ENCODE measurements at regions not wholly inside any gene's neighbourhood (a gene's known extent, or its start where the extent isn't known, plus 50 kb on each side); places are given as distances from the start of the nearest gene placed in this dataset.

DNA sequence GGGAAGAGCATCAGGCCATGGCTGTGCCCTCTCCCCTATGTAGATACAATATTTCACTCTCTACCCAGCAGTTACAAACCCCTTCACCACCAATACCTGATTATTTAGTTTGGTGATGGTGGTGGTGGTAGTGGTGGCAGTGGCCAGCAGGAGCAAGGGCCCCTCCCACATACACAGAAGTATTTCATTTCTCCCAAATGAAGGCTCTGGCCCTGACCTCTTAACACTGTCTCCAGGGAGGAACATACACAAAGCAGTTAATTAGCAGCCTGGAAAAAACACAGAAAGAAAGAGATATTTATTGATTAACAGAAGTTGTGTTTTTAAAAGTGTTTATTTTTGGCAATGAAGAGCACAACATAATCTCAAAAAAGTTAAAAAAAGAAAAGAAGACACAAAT is 212.7 kb upstream of the SAMSN1 start:
- Histone ChIP-seq H3K36me3 (no peaks in the 10 kb centered on the region), H3K27ac (no peak overlapping the region), H3K4me3 (replicated peaks in 1 of 3) (no peak overlapping the region), H3K4me1 (no peaks in the 10 kb centered on the region), H3K27me3 (no peaks in the 10 kb centered on the region), H3K9me3 (no peaks in the 10 kb centered on the region)
- TF ChIP-seq, protein P1, sequence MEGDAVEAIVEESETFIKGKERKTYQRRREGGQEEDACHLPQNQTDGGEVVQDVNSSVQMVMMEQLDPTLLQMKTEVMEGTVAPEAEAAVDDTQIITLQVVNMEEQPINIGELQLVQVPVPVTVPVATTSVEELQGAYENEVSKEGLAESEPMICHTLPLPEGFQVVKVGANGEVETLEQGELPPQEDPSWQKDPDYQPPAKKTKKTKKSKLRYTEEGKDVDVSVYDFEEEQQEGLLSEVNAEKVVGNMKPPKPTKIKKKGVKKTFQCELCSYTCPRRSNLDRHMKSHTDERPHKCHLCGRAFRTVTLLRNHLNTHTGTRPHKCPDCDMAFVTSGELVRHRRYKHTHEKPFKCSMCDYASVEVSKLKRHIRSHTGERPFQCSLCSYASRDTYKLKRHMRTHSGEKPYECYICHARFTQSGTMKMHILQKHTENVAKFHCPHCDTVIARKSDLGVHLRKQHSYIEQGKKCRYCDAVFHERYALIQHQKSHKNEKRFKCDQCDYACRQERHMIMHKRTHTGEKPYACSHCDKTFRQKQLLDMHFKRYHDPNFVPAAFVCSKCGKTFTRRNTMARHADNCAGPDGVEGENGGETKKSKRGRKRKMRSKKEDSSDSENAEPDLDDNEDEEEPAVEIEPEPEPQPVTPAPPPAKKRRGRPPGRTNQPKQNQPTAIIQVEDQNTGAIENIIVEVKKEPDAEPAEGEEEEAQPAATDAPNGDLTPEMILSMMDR (IDR thresholded peaks at IDR 0.05) = no peak
- TF ChIP-seq POLR2A (IDR thresholded peaks at IDR 0.05) = no peak
- intact Hi-C loops (cut with DNase I) = no loop called here
- no peak for DNase-seq

DNA sequence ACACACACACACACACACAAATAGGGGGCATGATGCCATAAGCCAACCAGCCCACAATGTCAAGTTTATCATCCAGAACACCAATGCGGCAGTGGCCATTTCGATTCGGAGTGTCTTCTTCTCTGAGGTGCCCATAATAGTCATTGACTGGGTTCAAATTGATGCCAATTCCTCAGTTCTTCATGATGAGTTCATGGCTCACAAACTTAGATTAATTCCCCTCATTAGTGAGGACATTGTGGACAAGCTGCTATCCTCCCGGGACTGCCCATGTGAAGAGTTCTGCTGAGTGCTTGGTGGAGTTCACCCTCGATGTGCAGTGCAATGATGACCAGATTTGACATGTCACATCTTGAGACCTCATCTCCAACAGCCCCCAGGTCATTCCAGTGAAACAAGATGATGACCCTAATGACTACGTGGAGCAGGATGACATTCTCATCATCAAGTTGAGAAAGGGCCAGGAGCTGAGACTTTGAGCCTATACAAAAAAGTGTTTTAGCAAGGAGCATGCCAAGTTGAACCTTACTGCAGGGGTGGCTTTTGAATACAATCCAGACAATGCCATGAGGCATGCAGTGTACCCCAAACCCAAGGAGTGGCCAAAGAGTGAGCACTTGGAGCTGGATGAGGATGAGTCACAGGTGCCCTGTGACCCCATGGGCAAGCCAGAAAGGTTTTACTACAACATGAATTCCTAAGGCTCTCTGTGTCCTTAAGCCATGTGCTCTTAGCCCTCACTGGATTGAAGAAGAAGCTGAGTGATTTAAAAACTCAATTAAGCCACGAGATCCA is 211.6 kb upstream of the SAMSN1 start:
- no peak for DNase-seq
- H3K36me3 ChIP-seq = no peaks in the 10 kb centered on the region
- no peaks in the 10 kb centered on the region for H3K9me3 ChIP-seq
- no peak for TF ChIP-seq POLR2A (IDR thresholded peaks at IDR 0.05)
- WGBS, 2 donors = 85 to 90% methylated on average over 7 of the region's 7 CpGs
- no peak overlapping the region for H3K4me3 ChIP-seq (replicated peaks in 1 of 3)
- intact Hi-C loops (cut with DNase I) = no loop called here
- H3K27me3 ChIP-seq = no peaks in the 10 kb centered on the region
- no peak overlapping the region for H3K27ac ChIP-seq
- H3K4me1 ChIP-seq = no peaks in the 10 kb centered on the region

DNA sequence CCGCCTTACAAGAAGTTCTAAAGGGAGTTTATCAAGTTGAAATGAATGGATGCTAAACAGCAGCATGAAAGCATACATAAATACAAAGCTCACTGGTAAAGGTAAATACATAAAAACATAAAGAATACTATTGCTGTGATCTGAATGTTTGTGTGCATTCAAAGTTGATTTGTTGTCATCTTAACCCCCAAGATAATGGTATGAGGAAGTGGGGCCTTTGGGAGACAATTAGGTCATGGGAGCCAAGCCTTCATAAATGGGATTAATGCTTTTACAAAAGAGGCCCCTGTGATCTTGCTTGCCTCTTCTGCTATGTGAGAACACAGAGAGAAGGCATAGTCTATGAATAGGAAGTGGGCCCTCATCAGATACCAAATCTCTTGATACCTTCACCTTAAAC is 209.0 kb upstream of the SAMSN1 start:
- H3K27ac ChIP-seq = no peak overlapping the region
- no peak for DNase-seq
- intact Hi-C loops (cut with DNase I) = no loop called here
- no peaks in the 10 kb centered on the region for H3K4me1 ChIP-seq
- H3K36me3 ChIP-seq = no peaks in the 10 kb centered on the region
- H3K4me3 ChIP-seq (replicated peaks in 1 of 3) = no peak overlapping the region
- no peaks in the 10 kb centered on the region for H3K27me3 ChIP-seq
- 93 to 96% methylated on average over 1 of the region's 1 CpG for WGBS, 2 donors
- no peak for TF ChIP-seq POLR2A (IDR thresholded peaks at IDR 0.05)
- TF ChIP-seq, protein P1 (IDR thresholded peaks at IDR 0.05) = no peak
- H3K9me3 ChIP-seq = no peaks in the 10 kb centered on the region

DNA sequence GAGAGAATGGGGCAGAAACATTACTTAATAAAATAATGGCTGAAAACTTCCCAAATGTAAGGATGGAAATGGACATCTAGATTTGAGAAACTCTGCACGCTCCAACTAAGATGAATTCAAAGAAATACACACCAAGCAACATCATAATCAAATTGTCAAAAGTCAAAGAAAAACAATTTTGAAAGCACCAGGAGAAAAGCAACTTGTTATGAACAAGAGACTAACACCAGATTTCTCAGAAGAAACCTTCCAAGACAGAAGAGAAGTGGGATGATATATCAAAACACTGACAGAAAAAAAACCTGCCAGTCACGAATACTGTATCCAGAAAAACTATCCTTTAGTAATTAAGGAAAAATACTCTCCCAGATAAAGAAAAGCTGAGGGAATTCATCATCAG is 208.6 kb upstream of the SAMSN1 start:
- 90 to 92% methylated on average over 2 of the region's 2 CpGs for WGBS, 2 donors
- intact Hi-C loops (cut with DNase I) = no loop called here
- Histone ChIP-seq H3K4me3 (replicated peaks in 1 of 3) (no peak overlapping the region), H3K9me3 (no peaks in the 10 kb centered on the region), H3K27me3 (no peaks in the 10 kb centered on the region), H3K27ac (no peak overlapping the region), H3K36me3 (no peaks in the 10 kb centered on the region), H3K4me1 (no peaks in the 10 kb centered on the region)
- TF ChIP-seq POLR2A (IDR thresholded peaks at IDR 0.05) = no peak
- TF ChIP-seq, protein P1 (IDR thresholded peaks at IDR 0.05) = no peak
- no peak for DNase-seq

DNA sequence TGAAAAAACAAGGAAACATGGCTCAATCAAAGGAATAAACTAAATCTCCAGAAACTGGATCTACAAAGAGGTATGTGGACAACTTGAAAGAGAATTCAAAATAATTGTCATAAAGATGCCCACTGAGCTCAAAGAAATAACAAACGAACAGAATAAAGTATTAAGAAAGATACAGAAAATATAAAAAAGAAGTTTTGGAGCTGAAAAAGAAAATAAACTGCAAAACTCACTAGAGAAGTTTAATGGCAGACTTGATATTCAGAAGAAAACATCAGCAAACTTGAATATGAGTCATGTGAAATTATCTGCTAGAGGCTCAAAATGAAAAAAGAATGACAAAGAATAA is 208.1 kb upstream of the SAMSN1 start:
- no peak overlapping the region for H3K4me3 ChIP-seq (replicated peaks in 1 of 3)
- H3K36me3 ChIP-seq = no peaks in the 10 kb centered on the region
- no peaks in the 10 kb centered on the region for H3K27me3 ChIP-seq
- no peaks in the 10 kb centered on the region for H3K4me1 ChIP-seq
- WGBS, 2 donors = 68 to 78% methylated on average over 1 of the region's 1 CpG
- intact Hi-C loops (cut with DNase I) = no loop called here
- no peaks in the 10 kb centered on the region for H3K9me3 ChIP-seq
- no peak for TF ChIP-seq POLR2A (IDR thresholded peaks at IDR 0.05)
- TF ChIP-seq, protein P1 (IDR thresholded peaks at IDR 0.05) = no peak
- DNase-seq = no peak
- H3K27ac ChIP-seq = no peak overlapping the region
